Fibroblast of skin of back (primary cell): ENCODE measurements at regions not wholly inside any gene's neighbourhood (a gene's known extent, or its start where the extent isn't known, plus 50 kb on each side); places are given as distances from the start of the nearest gene placed in this dataset.
A peak's percentile ranks its signal among the peaks of the same experiment; 100 is the strongest.

ENCODE experiments used
- DNase-seq: peaks from one replicate; pipeline ENCODE4 v3.0.0-alpha.2; 2013

GRCh38 chr6:66896415-66896814, 1189.4 kb upstream of the EYS start:
- peak; percentile 9 for DNase-seq

- no peak for DNase-seq
These were observed 1176.4 kb upstream of the EYS start for GRCh38 chr6:66883453-66883852.

DNA sequence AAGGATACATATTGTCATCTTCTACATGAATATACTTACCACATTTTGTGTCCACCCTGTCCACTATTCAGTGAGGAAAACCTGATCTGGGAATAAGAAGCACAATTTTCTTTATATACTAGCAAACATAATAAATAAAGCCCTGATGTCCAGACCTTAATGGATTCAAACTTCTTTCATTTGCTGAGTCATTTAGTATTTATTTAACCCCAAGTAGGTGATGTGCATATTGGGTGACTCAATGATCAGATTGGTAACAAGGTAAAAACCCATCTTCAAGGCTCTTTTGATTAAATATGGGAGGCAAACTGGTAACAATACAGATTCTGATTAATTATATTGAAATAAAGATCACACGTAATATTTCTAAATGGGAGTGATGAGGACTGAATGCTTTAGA, 1159.8 kb upstream of the EYS start:
- DNase-seq: no peak

- DNase-seq: peak; percentile 54
These were observed 1158.7 kb upstream of the EYS start for GRCh38 chr6:66865771-66866170.

- no peak for DNase-seq
These were observed 1154.0 kb upstream of the EYS start for GRCh38 chr6:66861007-66861541.

GRCh38 chr6:66860328-66860727, 1153.3 kb upstream of the EYS start:
- no peak for DNase-seq

DNA sequence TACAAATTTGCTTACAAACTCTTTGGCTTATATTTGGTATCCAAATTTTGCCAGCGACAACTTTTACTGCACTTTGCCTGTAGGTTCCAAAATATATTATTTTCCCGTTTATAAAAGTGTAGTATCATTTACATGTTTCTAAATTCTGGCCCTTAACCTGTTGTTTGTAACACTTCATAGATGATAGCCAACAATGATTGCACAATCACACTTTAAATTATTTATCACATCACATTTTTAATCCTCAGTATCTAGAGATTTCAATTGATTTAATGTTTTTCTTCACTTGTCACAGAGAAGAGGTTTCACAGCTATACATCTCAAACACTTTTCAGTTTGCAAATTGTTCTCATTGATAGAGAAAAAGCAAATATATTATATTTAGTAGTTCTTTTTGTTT, 1151.2 kb upstream of the EYS start:
- no peak for DNase-seq

DNA sequence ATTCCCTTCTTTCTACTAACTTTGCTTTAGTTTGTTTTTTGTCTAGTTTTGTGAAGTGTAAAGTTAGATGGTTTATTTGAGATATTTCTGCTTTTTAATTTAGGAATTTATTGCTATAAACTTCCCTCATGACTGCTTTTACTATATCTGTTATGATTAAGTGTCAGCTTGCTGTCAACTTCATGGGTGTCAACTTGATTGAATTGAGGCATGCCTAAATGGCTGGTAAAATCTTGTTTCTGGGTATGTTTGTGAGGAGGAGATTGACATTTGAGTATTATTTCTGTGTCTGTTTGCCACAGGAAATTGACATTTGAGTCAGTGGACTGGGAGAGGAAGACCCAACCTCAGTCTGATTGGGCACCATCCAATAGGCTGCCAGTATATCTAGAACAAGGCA, 1147.0 kb upstream of the EYS start:
- no peak for DNase-seq

DNA sequence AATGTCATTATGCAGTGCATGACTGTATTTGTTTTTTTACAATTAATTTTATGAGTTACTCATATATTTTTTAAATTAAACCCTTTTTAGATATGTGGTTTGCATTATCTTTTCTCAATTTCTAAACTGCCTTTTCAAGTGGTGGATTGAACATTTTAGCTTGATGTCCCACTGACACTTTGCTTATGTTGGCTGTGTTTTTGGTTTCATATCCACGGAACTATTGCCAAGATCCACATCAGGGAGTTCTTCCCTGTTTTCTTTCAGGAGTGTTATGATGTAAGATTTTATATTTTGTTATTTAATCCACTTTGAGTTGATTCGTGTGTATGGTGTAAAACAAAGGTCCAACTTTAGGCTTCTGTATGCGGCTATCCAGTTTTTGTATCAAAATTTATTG, 1144.9 kb upstream of the EYS start:
- DNase-seq: peak; percentile 2

DNA sequence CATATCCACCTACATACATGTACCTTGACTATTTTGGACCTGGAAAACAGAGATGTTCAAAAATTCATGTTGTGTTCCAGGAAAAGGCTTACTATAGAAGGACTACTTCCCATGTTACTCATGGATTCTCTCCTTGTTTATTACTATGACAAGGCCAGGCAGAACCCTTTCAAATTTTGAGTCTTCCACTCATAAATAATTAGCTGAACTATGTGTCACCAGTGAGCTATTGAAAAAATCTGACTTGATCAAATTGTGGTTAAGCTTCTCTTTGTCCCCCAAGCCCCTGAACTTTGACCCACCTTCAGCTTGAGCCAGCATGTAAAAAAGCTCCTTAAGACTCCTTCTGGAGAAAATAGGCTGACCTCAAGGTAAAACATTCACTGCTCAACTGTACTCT, 1142.8 kb upstream of the EYS start:
- no peak for DNase-seq

DNA sequence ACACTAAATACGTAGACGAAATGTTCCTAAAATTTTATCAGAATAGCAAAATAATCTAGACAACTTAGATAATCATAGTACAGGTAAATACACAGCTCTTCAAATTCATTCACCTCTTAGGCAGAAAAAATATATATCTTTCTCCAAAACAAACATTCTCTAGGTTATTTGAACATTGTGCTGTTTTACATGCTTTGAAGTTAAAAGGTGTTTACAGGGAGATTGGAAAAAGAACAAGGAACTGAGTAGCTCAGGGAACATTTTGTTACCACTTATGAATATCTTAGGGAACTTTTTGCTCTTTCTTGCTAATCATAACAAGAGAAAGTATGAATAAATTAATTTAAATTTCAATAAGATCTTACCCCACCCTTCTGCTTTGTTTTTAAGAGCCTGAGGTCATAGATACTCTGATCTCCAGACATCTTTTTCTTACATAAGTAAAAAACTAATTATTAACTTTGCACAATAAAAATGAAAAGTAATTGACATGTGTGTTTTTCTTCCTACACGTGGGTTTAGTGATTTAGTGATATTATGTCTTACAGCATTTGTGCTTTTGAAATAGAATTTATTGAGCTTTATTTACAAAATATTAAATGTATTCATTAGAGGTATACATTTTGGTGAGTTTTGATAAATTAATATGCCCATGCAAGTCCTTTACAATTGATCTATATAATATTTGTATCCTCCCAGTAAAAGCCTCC, 1141.4 kb upstream of the EYS start:
- DNase-seq: no peak

DNA sequence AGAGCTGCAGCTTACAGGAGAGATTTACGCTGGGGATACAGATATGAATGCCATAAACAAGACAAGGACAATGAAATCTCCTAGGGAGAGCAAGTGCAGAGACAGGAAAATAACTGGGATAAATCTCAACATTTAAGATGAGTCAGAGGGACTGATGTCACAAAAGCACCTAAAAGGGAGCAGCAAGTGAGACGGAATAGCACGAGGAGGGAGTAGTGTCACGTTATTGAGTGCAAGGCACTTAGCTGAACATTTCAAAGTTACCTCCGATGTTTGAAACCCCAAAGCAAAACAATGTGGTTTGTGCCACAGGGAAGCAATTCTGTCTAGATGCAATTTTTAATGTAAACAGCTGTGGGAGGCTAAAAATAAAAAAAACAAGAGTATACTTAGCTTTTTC, 1131.7 kb upstream of the EYS start:
- DNase-seq: no peak

DNA sequence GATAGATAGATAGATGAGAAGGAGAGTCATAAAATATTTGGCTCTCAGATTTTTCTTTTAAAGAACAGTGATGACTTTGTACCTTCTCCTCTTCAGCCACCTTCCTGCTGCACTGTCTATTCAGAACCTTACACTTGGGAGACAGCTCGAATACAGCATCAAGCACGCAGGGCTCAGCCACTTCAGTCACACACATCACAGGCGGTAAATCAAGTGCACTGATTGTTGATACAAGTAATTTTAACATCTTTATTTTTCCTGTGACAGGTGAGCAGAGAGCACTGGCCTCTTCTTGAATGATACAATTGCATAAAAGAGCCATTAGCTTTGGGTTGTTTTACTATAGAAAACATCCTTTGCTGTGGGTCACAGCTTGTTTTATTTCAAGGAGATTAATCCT, 1118.5 kb upstream of the EYS start:
- no peak for DNase-seq

DNA sequence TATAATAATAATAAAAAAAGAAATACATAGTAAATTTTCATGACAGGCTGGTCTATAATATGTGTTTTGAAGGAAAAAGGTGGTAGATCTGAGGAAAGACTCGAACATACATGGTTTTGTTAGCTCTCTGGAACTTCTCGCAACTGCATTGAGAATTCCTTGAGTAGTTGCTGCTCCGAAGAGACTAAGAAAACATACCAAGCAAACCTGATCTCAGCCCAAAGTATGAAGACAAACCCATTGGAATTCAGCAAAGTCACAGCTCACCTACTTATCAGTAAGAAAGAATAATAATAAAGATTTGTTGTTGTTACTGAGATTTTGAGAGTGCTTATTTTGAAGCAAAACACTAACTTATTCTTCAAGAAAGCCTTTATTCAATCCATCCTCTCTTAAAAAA, 1107.1 kb upstream of the EYS start:
- peak; percentile 66 for DNase-seq

- no peak for DNase-seq
These were observed 1101.7 kb upstream of the EYS start for GRCh38 chr6:66808771-66809170.

GRCh38 chr6:66796987-66797386, 1090.0 kb upstream of the EYS start:
- DNase-seq: no peak

GRCh38 chr6:66788579-66788978, 1081.6 kb upstream of the EYS start:
- no peak for DNase-seq

- peak; percentile 67 for DNase-seq
These were observed 1065.8 kb upstream of the EYS start for GRCh38 chr6:66772800-66773199.

- peak; percentile 3 for DNase-seq
These were observed 1064.6 kb upstream of the EYS start for GRCh38 chr6:66771626-66772025.

DNA sequence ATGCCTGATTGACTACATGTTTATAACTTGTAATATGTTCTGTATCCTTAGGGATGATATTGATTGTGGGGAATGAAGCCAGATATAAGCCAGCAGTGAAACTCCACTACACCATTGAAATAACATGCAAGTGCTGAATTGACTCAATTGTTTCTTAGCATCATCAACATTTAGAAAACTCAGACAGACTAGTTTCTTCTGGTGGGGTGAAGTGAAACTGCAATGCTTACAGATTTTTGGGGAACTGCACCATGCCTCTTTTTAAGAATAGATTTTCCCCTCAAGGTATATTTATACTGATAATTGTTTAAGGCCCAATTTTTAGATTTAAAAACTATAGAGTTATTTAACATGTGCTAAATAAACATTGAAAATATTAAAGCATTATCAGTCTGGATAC, 1044.6 kb upstream of the EYS start:
- no peak for DNase-seq

GRCh38 chr6:66740346-66740745, 1033.3 kb upstream of the EYS start:
- DNase-seq: no peak

- DNase-seq: peak; percentile 28
These were observed 1028.3 kb upstream of the EYS start for GRCh38 chr6:66735106-66735890.

GRCh38 chr6:66731310-66731709, 1024.3 kb upstream of the EYS start:
- peak; percentile 43 for DNase-seq

- no peak for DNase-seq
These were observed 1018.6 kb upstream of the EYS start for GRCh38 chr6:66725670-66726069.
